H9 (cell line): ENCODE measurements at regions not wholly inside any gene's neighbourhood (a gene's known extent, or its start where the extent isn't known, plus 50 kb on each side); places are given as distances from the start of the nearest gene placed in this dataset.

Experiments used
- DNase-seq: peaks from one replicate; pipeline ENCODE4 v3.0.0-alpha.2; 2017
- H2AFZ ChIP-seq: one replicate; pipeline ENCODE4 v1.6.1; 2013; ENCODE audit warnings: mild to moderate bottlenecking, low read length, control low read depth, moderate library complexity
- H2AK5ac ChIP-seq: 2 replicates; pipeline ENCODE4 v1.6.1; 2013; ENCODE audit warnings: low read length, control low read depth, mixed read lengths; ENCODE audit not compliant: insufficient read length
- H2BK120ac ChIP-seq: one replicate; pipeline ENCODE4 v1.6.1; 2013; ENCODE audit warnings: low read depth, mild to moderate bottlenecking, low read length, control low read depth, inconsistent platforms; ENCODE audit not compliant: poor library complexity, severe bottlenecking
- H2BK12ac ChIP-seq: 2 replicates; pipeline ENCODE4 v1.6.1; 2013; ENCODE audit warnings: low read length, control low read depth, mixed read lengths, low read depth; ENCODE audit not compliant: insufficient read length
- H2BK15ac ChIP-seq: 2 replicates; pipeline ENCODE4 v1.6.1; 2013; ENCODE audit warnings: low read depth, low read length, control low read depth
- H2BK20ac ChIP-seq: one replicate; pipeline ENCODE4 v1.6.1; 2013; ENCODE audit warnings: low read depth, mild to moderate bottlenecking, low read length, control low read depth, inconsistent platforms; ENCODE audit not compliant: poor library complexity, severe bottlenecking
- H2BK5ac ChIP-seq: 2 replicates; pipeline ENCODE4 v1.6.1; 2013; ENCODE audit warnings: low read length, control low read depth, mixed read lengths; ENCODE audit not compliant: insufficient read length
- H3K14ac ChIP-seq: 2 replicates; pipeline ENCODE4 v1.6.1; 2013; ENCODE audit warnings: low read length, control low read depth; ENCODE audit not compliant: insufficient read depth
- H3K18ac ChIP-seq: 2 replicates; pipeline ENCODE4 v1.6.1; 2013; ENCODE audit warnings: low read depth, mild to moderate bottlenecking, mixed read lengths, low read length, control low read depth; ENCODE audit not compliant: insufficient read length
- H3K23ac ChIP-seq: 2 replicates; pipeline ENCODE4 v1.6.1; 2013; ENCODE audit warnings: low read length, control low read depth, mixed read lengths, low read depth; ENCODE audit not compliant: insufficient read length
- H3K23me2 ChIP-seq: 2 replicates; pipeline ENCODE4 v1.6.1; 2013; ENCODE audit warnings: low read depth, mild to moderate bottlenecking, mixed read lengths, low read length, control low read depth; ENCODE audit not compliant: insufficient read length, poor library complexity, severe bottlenecking
- H3K27ac ChIP-seq: 2 replicates; pipeline ENCODE4 v1.5.1; 2013; ENCODE audit warnings: low read length, control low read depth, mixed read lengths, low read depth; ENCODE audit not compliant: insufficient read length
- H3K27me3 ChIP-seq: 2 replicates; pipeline ENCODE4 v1.6.1; 2013; ENCODE audit warnings: low read length, control low read depth, inconsistent platforms; ENCODE audit not compliant: insufficient read depth
- H3K4ac ChIP-seq: 2 replicates; pipeline ENCODE4 v1.6.1; 2013; ENCODE audit warnings: low read depth, mild to moderate bottlenecking, control low read depth, inconsistent platforms, low read length, moderate library complexity
- H3K4me1 ChIP-seq: 2 replicates; pipeline ENCODE4 v1.6.1; 2013; ENCODE audit warnings: low read length, control low read depth, inconsistent platforms; ENCODE audit not compliant: insufficient read depth
- H3K4me2 ChIP-seq: 2 replicates; pipeline ENCODE4 v1.6.1; 2013; ENCODE audit warnings: low read length, control low read depth, mixed read lengths; ENCODE audit not compliant: insufficient read length, insufficient read depth
- H3K56ac ChIP-seq: 2 replicates; pipeline ENCODE4 v1.6.1; 2013; ENCODE audit warnings: low read depth, mild to moderate bottlenecking, mixed read lengths, low read length, control low read depth; ENCODE audit not compliant: insufficient read length
- H3K79me1 ChIP-seq: 2 replicates; pipeline ENCODE4 v1.6.1; 2013; ENCODE audit warnings: low read depth, mild to moderate bottlenecking, moderate library complexity, low read length, control low read depth, inconsistent platforms; ENCODE audit not compliant: insufficient read depth, poor library complexity, severe bottlenecking
- H3K79me2 ChIP-seq: 2 replicates; pipeline ENCODE4 v1.6.1; 2013; ENCODE audit warnings: low read length, control low read depth, inconsistent platforms; ENCODE audit not compliant: insufficient read depth
- H3K9ac ChIP-seq: 2 replicates; pipeline ENCODE4 v1.6.1; 2013; ENCODE audit warnings: low read length, control low read depth, mixed read lengths; ENCODE audit not compliant: insufficient read length; ENCODE audit errors: extremely low read depth
- H3K9me3 ChIP-seq: one replicate; pipeline ENCODE4 v1.6.1; 2013; ENCODE audit warnings: low read depth, low read length, inconsistent platforms; ENCODE audit not compliant: control insufficient read depth
- H3T11ph ChIP-seq: one replicate; pipeline ENCODE4 v1.6.1; 2013; ENCODE audit warnings: mild to moderate bottlenecking, low read length, control low read depth, inconsistent platforms
- H4K20me1 ChIP-seq: one replicate; pipeline ENCODE4 v1.6.1; 2013; ENCODE audit not compliant: control insufficient read depth, insufficient read length, insufficient read depth
- H4K5ac ChIP-seq: 2 replicates; pipeline ENCODE4 v1.6.1; 2013; ENCODE audit warnings: low read depth, mild to moderate bottlenecking, mixed read lengths, low read length, control low read depth; ENCODE audit not compliant: insufficient read length
- H4K8ac ChIP-seq: replicated peaks from 2 replicates; pipeline ENCODE4 v1.6.1; 2013; ENCODE audit warnings: low read length, control low read depth, mixed read lengths, low read depth; ENCODE audit not compliant: insufficient read length
- H4K91ac ChIP-seq: 2 replicates; pipeline ENCODE4 v1.6.1; 2013; ENCODE audit warnings: low read depth, mild to moderate bottlenecking, moderate library complexity, mixed read lengths, low read length, control low read depth; ENCODE audit not compliant: insufficient read length
- H3K27ac Mint-ChIP-seq, 3 experiments: 2 replicates in 2 of 3; 3 replicates in 1 of 3; pipeline ENCODE4 v1.8.0; 2020 to 2021; ENCODE audit warnings: mixed read lengths in 3 of 3, mild to moderate bottlenecking in 1 of 3, moderate library complexity in 1 of 3
- H3K27me3 Mint-ChIP-seq: 2 replicates; pipeline ENCODE4 v1.8.0; 2021; ENCODE audit warnings: low read depth, mild to moderate bottlenecking, moderate library complexity, mixed read lengths
- H3K36me3 Mint-ChIP-seq, 3 experiments: 2 replicates in 2 of 3; 3 replicates in 1 of 3; pipeline ENCODE4 v1.8.0; 2020 to 2021; ENCODE audit warnings: low read depth in 3 of 3, mixed read lengths in 3 of 3; ENCODE audit not compliant: insufficient read depth in 1 of 3
- H3K4me1 Mint-ChIP-seq, 2 experiments: 2 replicates each; pipeline ENCODE4 v1.8.0; 2020; ENCODE audit warnings: mixed read lengths in 2 of 2
- H3K4me3 Mint-ChIP-seq, 2 experiments: 2 replicates in 1 of 2; 3 replicates in 1 of 2; pipeline ENCODE4 v1.8.0; 2020 to 2021; ENCODE audit warnings: mild to moderate bottlenecking in 2 of 2, mixed read lengths in 2 of 2, moderate library complexity in 1 of 2
- H3K9me3 Mint-ChIP-seq, 2 experiments: 2 replicates in 1 of 2; 3 replicates in 1 of 2; pipeline ENCODE4 v1.8.0; 2020; ENCODE audit warnings: mild to moderate bottlenecking in 2 of 2, mixed read lengths in 2 of 2, moderate library complexity in 1 of 2
- WGBS: extraction: QIAGEN DNeasy Blood & Tissue Kit; methylation state at CpG from one replicate; pipeline ENCODE4 v1.1.7; 2013; ENCODE audit warnings: missing lambda C conversion rate, low lambda C conversion rate, mixed read lengths; ENCODE audit not compliant: insufficient read length; ENCODE audit errors: extremely low coverage; 5-methylcytosine and 5-hydroxymethylcytosine counted together
- TF ChIP-seq, protein P1 (sequence below): fragments of 200-600 bp; sonication (generic); conservative IDR thresholded peaks from 3 replicates; pipeline ENCODE4 v1.8.0; 2021; ENCODE audit warnings: antibody characterized with exemption, mild to moderate bottlenecking

DNA sequence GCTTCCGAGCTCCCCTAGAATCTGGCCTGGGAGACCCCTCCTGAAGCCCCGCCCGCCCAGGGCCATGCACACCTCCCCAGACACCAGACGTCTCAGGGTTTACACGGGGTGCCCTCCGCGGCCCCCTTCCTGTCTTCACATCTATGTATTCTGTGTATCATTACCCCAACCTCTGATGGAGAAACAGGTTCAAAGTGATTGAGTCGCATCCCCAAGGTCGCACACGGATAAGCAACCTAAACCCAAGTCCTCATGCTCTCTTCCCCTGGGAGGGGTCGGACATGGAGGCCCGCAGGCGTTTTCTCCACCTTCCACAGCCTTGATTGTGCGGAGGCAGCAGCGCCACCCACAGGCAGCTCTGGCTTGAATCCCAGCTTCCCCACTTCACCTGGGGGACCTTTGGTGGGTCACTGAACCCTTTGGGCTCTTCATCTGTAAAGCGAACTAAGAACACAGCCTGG lies 237.3 kb downstream of the BCL11B start:
- Mint-ChIP-seq H3K4me3 (no peak overlapping the region), H3K36me3 (peaks cover 0 to 6% (median 0%) of the 10 kb centered on the region in 3 experiments; a peak in 2 of 7 replicates), H3K27ac (peak overlapping the region in 1 of 3 experiments; percentile 83; a peak in 2 of 7 replicates), H3K4me1 (peaks cover 18 to 28% of the 10 kb centered on the region in 2 experiments), H3K27me3 (peaks cover 5% of the 10 kb centered on the region), H3K9me3 (peaks cover 6 to 8% of the 10 kb centered on the region in 2 experiments; a peak in 4 of 5 replicates)
- H3K18ac ChIP-seq: no peak overlapping the region
- H4K5ac ChIP-seq: no peak overlapping the region
- no peak overlapping the region for H4K91ac ChIP-seq
- no peak overlapping the region for H4K8ac ChIP-seq
- H3K27me3 ChIP-seq: no peaks in the 10 kb centered on the region
- no peak overlapping the region for H2BK120ac ChIP-seq
- H3K27ac ChIP-seq: no peak overlapping the region
- H2BK5ac ChIP-seq: no peak overlapping the region
- H2BK20ac ChIP-seq: no peak overlapping the region
- no peak overlapping the region for H3K4me2 ChIP-seq
- H3K4ac ChIP-seq: no peak overlapping the region
- H3K14ac ChIP-seq: no peak overlapping the region
- DNase-seq: peak; percentile 65
- no peak overlapping the region for H3T11ph ChIP-seq
- no peak overlapping the region for H3K23ac ChIP-seq
- H2AFZ ChIP-seq: no peak overlapping the region
- no peak overlapping the region for H2AK5ac ChIP-seq
- H3K79me2 ChIP-seq: no peaks in the 10 kb centered on the region
- H3K79me1 ChIP-seq: no peaks in the 10 kb centered on the region
- no peak overlapping the region for H3K9ac ChIP-seq
- no peaks in the 10 kb centered on the region for H3K4me1 ChIP-seq
- TF ChIP-seq, protein P1, sequence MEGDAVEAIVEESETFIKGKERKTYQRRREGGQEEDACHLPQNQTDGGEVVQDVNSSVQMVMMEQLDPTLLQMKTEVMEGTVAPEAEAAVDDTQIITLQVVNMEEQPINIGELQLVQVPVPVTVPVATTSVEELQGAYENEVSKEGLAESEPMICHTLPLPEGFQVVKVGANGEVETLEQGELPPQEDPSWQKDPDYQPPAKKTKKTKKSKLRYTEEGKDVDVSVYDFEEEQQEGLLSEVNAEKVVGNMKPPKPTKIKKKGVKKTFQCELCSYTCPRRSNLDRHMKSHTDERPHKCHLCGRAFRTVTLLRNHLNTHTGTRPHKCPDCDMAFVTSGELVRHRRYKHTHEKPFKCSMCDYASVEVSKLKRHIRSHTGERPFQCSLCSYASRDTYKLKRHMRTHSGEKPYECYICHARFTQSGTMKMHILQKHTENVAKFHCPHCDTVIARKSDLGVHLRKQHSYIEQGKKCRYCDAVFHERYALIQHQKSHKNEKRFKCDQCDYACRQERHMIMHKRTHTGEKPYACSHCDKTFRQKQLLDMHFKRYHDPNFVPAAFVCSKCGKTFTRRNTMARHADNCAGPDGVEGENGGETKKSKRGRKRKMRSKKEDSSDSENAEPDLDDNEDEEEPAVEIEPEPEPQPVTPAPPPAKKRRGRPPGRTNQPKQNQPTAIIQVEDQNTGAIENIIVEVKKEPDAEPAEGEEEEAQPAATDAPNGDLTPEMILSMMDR: peak; percentile 70
- H3K56ac ChIP-seq: no peak overlapping the region
- H2BK15ac ChIP-seq: no peak overlapping the region
- no peaks in the 10 kb centered on the region for H3K9me3 ChIP-seq
- no peaks in the 10 kb centered on the region for H4K20me1 ChIP-seq
- H3K23me2 ChIP-seq: no peaks in the 10 kb centered on the region
- H2BK12ac ChIP-seq: no peak overlapping the region
- WGBS: no CpG with 5 or more reads among the region's 16 CpGs
